ENCODE measurements at regions not wholly inside any gene's neighbourhood (a gene's known extent, or its start where the extent isn't known, plus 50 kb on each side); places are given as distances from the start of the nearest gene placed in this dataset.

DNA sequence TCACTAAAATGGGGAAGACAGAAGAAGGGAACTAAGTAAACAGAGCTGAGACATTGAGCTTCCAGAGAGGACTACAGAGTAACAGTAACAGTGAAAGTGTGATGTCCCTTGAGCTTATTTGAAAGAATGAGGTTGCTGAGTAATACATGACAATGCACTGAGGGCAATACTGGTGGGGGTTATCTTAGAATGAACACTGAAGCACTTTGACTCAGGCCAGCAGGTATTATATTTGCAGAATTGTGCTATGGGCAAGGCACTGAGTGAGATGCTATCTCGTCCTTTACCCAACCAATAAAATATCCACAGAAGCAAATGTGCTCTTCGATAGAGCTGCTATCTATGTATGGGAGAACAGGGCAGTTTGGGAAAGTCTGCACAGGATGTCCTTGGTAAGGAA, 133.2 kb downstream of the DISP1 start:
- H3K27ac Mint-ChIP-seq (ENCODE audit: unreplicated experiment), result peak overlapping the region; percentile 97
- H3K36me3 Mint-ChIP-seq (ENCODE audit: low read depth, unreplicated experiment), result peaks cover 19% of the 10 kb centered on the region
- H3K9me3 Mint-ChIP-seq (ENCODE audit: unreplicated experiment), result no peaks in the 10 kb centered on the region
- H3K4me1 Mint-ChIP-seq (ENCODE audit: unreplicated experiment), result peaks cover 15% of the 10 kb centered on the region
- TF ChIP-seq, protein P1, sequence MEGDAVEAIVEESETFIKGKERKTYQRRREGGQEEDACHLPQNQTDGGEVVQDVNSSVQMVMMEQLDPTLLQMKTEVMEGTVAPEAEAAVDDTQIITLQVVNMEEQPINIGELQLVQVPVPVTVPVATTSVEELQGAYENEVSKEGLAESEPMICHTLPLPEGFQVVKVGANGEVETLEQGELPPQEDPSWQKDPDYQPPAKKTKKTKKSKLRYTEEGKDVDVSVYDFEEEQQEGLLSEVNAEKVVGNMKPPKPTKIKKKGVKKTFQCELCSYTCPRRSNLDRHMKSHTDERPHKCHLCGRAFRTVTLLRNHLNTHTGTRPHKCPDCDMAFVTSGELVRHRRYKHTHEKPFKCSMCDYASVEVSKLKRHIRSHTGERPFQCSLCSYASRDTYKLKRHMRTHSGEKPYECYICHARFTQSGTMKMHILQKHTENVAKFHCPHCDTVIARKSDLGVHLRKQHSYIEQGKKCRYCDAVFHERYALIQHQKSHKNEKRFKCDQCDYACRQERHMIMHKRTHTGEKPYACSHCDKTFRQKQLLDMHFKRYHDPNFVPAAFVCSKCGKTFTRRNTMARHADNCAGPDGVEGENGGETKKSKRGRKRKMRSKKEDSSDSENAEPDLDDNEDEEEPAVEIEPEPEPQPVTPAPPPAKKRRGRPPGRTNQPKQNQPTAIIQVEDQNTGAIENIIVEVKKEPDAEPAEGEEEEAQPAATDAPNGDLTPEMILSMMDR (IDR thresholded peaks at IDR 0.05; ENCODE audit: unreplicated experiment), result no peak
- H3K27me3 Mint-ChIP-seq (ENCODE audit: unreplicated experiment), result no peaks in the 10 kb centered on the region
- H3K4me3 Mint-ChIP-seq (ENCODE audit: unreplicated experiment), result peak overlapping the region; percentile 4
- peak; percentile 5 for DNase-seq (ENCODE audit: low spot score)

DNA sequence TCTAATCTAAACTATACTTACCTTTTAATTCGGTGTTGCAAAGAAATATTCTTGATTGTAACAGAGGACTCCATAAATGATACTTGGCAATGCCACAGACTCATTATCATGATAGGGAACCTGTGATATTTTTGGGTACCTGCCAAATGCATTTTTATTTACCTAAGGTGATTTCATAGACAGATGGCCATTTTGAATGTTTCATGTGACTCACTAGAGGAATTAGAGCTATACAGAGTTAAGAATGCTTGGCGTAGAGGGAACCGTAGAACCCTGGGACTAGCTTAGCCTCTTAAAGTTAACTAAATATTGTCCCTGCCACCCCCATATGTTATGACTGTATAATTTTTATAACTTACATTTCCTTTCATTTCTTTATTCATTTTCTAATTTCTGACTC, 136.1 kb downstream of the DISP1 start:
- DNase-seq (ENCODE audit: low spot score), result no peak
- no peaks in the 10 kb centered on the region for H3K27me3 Mint-ChIP-seq (ENCODE audit: unreplicated experiment)
- H3K9me3 Mint-ChIP-seq (ENCODE audit: unreplicated experiment), result no peaks in the 10 kb centered on the region
- peaks cover 19% of the 10 kb centered on the region for H3K4me1 Mint-ChIP-seq (ENCODE audit: unreplicated experiment)
- TF ChIP-seq, protein P1 (IDR thresholded peaks at IDR 0.05; ENCODE audit: unreplicated experiment), result no peak
- no peak overlapping the region for H3K27ac Mint-ChIP-seq (ENCODE audit: unreplicated experiment)
- no peak overlapping the region for H3K4me3 Mint-ChIP-seq (ENCODE audit: unreplicated experiment)
- H3K36me3 Mint-ChIP-seq (ENCODE audit: low read depth, unreplicated experiment), result peaks cover 18% of the 10 kb centered on the region

DNA sequence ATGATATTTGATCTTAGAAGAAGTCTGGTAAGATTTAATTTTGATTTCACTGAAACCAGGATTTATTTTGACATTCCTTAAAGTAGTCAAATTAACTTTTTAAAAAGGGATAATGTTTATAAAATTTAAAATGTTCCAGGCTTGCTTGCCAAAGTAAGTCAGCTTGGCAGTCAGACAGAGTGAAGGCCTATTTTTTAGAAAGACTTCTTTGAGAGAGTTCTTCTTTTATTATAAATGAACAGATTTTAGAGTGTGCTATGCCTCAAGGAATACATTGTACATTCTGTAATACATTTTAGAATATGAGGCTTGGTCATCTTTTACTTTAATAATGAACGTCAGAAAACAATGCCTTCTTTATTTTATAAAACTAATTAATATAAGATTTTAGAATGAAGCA, 138.7 kb downstream of the DISP1 start:
- Mint-ChIP-seq H3K9me3 (ENCODE audit: unreplicated experiment) (no peaks in the 10 kb centered on the region), H3K27me3 (ENCODE audit: unreplicated experiment) (no peaks in the 10 kb centered on the region), H3K4me3 (ENCODE audit: unreplicated experiment) (no peak overlapping the region), H3K27ac (ENCODE audit: unreplicated experiment) (no peak overlapping the region), H3K4me1 (ENCODE audit: unreplicated experiment) (peaks cover 6% of the 10 kb centered on the region), H3K36me3 (ENCODE audit: low read depth, unreplicated experiment) (peaks cover 15% of the 10 kb centered on the region)
- TF ChIP-seq, protein P1 (IDR thresholded peaks at IDR 0.05; ENCODE audit: unreplicated experiment), result no peak
- no peak for DNase-seq (ENCODE audit: low spot score)

DNA sequence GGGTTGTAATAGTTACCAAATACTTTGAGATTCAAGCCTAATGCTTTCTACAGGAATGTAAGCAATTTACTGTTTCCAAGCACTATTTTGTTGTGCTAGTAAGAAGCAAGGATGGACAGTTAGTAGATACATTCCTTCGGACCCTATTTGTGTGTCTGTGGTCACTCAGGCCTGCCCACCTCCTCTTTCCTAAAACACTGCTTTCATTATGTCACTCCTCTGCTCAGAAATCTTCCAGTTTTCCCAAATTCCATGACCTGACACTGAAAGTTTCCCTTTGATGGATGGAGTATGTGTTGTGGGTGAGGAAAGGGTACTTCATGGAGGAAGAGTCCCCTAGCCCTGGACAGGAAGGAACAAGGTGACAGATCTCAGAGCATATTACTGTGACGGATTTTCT, 141.1 kb downstream of the DISP1 start:
- Mint-ChIP-seq H3K9me3 (ENCODE audit: unreplicated experiment) (no peaks in the 10 kb centered on the region), H3K4me3 (ENCODE audit: unreplicated experiment) (no peak overlapping the region), H3K4me1 (ENCODE audit: unreplicated experiment) (peaks cover 6% of the 10 kb centered on the region), H3K27ac (ENCODE audit: unreplicated experiment) (no peak overlapping the region), H3K36me3 (ENCODE audit: low read depth, unreplicated experiment) (peaks cover 23% of the 10 kb centered on the region), H3K27me3 (ENCODE audit: unreplicated experiment) (no peaks in the 10 kb centered on the region)
- DNase-seq (ENCODE audit: low spot score), result no peak
- TF ChIP-seq, protein P1 (IDR thresholded peaks at IDR 0.05; ENCODE audit: unreplicated experiment), result no peak

DNA sequence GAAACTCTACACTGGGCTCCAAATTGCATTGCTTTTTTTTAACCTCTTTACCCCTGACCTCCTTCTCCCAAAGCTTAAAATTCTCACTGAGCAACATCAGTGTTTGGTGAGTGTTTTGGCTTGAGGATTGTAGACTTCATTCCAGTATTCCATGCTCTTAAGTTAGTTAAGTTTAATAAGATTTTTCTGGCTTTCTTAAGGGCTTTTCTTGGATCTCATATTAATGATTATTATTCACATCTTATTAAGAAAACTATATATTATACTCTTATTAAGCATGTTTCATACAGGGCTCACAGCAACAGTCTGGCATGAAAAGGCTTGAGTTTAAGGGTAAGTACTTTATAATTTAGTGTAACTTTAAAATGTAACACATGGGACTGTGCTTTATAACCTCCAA, 141.8 kb downstream of the DISP1 start:
- Mint-ChIP-seq H3K27me3 (ENCODE audit: unreplicated experiment) (no peaks in the 10 kb centered on the region), H3K36me3 (ENCODE audit: low read depth, unreplicated experiment) (peaks cover 28% of the 10 kb centered on the region), H3K27ac (ENCODE audit: unreplicated experiment) (no peak overlapping the region), H3K4me1 (ENCODE audit: unreplicated experiment) (peaks cover 6% of the 10 kb centered on the region), H3K9me3 (ENCODE audit: unreplicated experiment) (no peaks in the 10 kb centered on the region), H3K4me3 (ENCODE audit: unreplicated experiment) (no peak overlapping the region)
- TF ChIP-seq, protein P1 (IDR thresholded peaks at IDR 0.05; ENCODE audit: unreplicated experiment), result no peak
- no peak for DNase-seq (ENCODE audit: low spot score)
